Muscle layer of colon (tissue), 2 donors: ENCODE measurements at regions not wholly inside any gene's neighbourhood (a gene's known extent, or its start where the extent isn't known, plus 50 kb on each side); places are given as distances from the start of the nearest gene placed in this dataset.
A peak's percentile ranks its signal among the peaks of the same experiment; 100 is the strongest.
"Not testable (repeated sequence)": the region's sequence is repeated elsewhere in the genome, so short reads cannot be mapped to it uniquely, and the experiment has no call there.

Experiments
- H3K27ac ChIP-seq: one replicate; pipeline ENCODE4 v1.7.0; 2013; ENCODE audit warnings: low read depth, mild to moderate bottlenecking, low read length, moderate library complexity
- H3K27me3 ChIP-seq, 2 donors: one replicate each; pipeline ENCODE4 v1.7.0; 2013; ENCODE audit warnings: low read length in 2 of 2, mild to moderate bottlenecking in 2 of 2; ENCODE audit not compliant: insufficient read depth in 2 of 2, control insufficient read depth in 1 of 2
- H3K36me3 ChIP-seq: one replicate; pipeline ENCODE4 v1.7.0; 2013; ENCODE audit warnings: mild to moderate bottlenecking, low read length; ENCODE audit not compliant: insufficient read depth
- H3K4me1 ChIP-seq: one replicate; pipeline ENCODE4 v1.7.0; 2013; ENCODE audit warnings: mild to moderate bottlenecking, low read length; ENCODE audit not compliant: insufficient read depth
- H3K4me3 ChIP-seq, 2 donors: one replicate each; pipeline ENCODE4 v1.7.0; 2013; ENCODE audit warnings: low read length in 2 of 2, low read depth in 1 of 2, mild to moderate bottlenecking in 1 of 2, moderate library complexity in 1 of 2
- H3K9ac ChIP-seq: one replicate; pipeline ENCODE4 v1.7.0; 2013; ENCODE audit warnings: low read length
- H3K9me3 ChIP-seq: one replicate; pipeline ENCODE4 v1.7.0; 2013; ENCODE audit warnings: mild to moderate bottlenecking, low read length
- donor health status: abdominal sarcoma.
- donor health status: Adenocarcinoma of cecum.

GRCh38 chr7:53151496-53151895 is 116.1 kb downstream of the POM121L12 start:
- Histone ChIP-seq H3K27ac (no peak overlapping the region), H3K9ac (no peak overlapping the region), H3K4me3 (no peak overlapping the region), H3K36me3 (no peaks in the 10 kb centered on the region), H3K4me1 (no peaks in the 10 kb centered on the region), H3K9me3 (no peaks in the 10 kb centered on the region), H3K27me3 (no peaks in the 10 kb centered on the region)

- not testable (repeated sequence) for H3K27ac ChIP-seq, H3K27me3 ChIP-seq, H3K4me1 ChIP-seq, H3K36me3 ChIP-seq, H3K9me3 ChIP-seq, H3K9ac ChIP-seq, H3K4me3 ChIP-seq
Observed at GRCh38 chr7:53187184-53187583, 151.8 kb downstream of the POM121L12 start.

GRCh38 chr7:53191191-53191695 is 155.8 kb downstream of the POM121L12 start:
- Histone ChIP-seq H3K4me1 (peaks cover 4% of the 10 kb centered on the region), H3K9me3 (no peaks in the 10 kb centered on the region), H3K27me3 (no peaks in the 10 kb centered on the region), H3K4me3 (no peak overlapping the region), H3K36me3 (no peaks in the 10 kb centered on the region), H3K27ac (no peak overlapping the region), H3K9ac (no peak overlapping the region)

DNA sequence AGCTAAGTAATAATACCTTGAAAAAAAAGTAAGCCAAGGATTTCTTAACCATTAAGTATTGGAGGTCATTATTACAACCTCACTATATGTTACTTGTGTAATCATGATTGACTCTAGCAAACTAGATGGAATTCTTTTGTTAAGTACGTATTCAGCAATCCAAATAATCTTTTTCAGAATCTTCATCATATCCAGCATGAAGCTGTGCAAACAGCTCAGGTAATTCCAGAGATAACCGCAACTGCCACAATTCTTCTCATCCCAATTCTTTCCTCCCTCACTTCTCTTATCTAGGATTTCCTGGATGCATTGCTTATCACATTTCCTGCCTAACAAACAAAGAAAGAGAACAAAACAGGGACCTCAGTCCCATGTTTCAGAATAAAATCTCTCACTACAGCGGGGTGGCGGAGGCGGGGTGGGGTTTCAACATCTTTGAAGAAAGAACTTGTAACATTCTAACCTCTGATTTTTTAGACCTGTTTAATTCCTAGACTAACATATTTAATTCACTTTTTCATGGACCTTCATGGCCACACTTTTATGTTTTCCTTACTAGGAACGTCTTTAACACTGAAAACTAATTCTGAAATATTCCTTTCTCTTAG is 156.5 kb downstream of the POM121L12 start:
- Histone ChIP-seq H3K27ac (no peak overlapping the region), H3K9ac (no peak overlapping the region), H3K36me3 (no peaks in the 10 kb centered on the region), H3K4me1 (peaks cover 4% of the 10 kb centered on the region), H3K4me3 (no peak overlapping the region), H3K27me3 (no peaks in the 10 kb centered on the region), H3K9me3 (no peaks in the 10 kb centered on the region)

DNA sequence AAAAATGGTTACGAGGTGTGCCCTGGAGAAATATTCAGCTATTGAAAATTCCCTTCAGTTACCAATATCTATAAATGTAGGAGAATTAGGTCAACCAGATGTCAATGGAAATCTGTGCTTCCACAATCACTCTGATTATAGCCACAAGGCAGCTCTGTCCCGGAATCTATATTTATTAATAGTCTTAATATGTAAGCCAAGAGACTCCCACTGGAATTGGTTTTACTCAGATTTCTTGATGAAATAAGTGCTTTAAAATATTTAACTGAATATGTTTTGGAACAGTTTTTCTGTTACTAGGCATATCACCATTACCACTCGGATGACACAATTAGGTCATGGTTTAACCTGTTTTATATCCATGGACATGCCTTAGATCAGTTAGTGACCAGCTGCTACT is 169.6 kb downstream of the POM121L12 start:
- H3K27ac ChIP-seq: no peak overlapping the region
- no peaks in the 10 kb centered on the region for H3K4me1 ChIP-seq
- no peaks in the 10 kb centered on the region for H3K27me3 ChIP-seq
- no peaks in the 10 kb centered on the region for H3K36me3 ChIP-seq
- no peak overlapping the region for H3K4me3 ChIP-seq
- H3K9ac ChIP-seq: no peak overlapping the region
- peaks cover 2% of the 10 kb centered on the region for H3K9me3 ChIP-seq

- Histone ChIP-seq H3K36me3 (no peaks in the 10 kb centered on the region), H3K4me1 (no peaks in the 10 kb centered on the region), H3K27ac (no peak overlapping the region), H3K4me3 (no peak overlapping the region), H3K27me3 (no peaks in the 10 kb centered on the region), H3K9ac (no peak overlapping the region), H3K9me3 (peaks cover 2% of the 10 kb centered on the region)
Observed at GRCh38 chr7:53209129-53209528, 173.7 kb downstream of the POM121L12 start.

GRCh38 chr7:53214463-53214862 is 179.0 kb downstream of the POM121L12 start:
- no peak overlapping the region for H3K4me3 ChIP-seq
- H3K9ac ChIP-seq: no peak overlapping the region
- no peaks in the 10 kb centered on the region for H3K36me3 ChIP-seq
- H3K4me1 ChIP-seq: no peaks in the 10 kb centered on the region
- H3K27ac ChIP-seq: no peak overlapping the region
- H3K9me3 ChIP-seq: no peaks in the 10 kb centered on the region
- H3K27me3 ChIP-seq: no peaks in the 10 kb centered on the region

GRCh38 chr7:53218730-53219504 is 183.5 kb downstream of the POM121L12 start:
- Histone ChIP-seq H3K36me3 (no peaks in the 10 kb centered on the region), H3K9ac (peak overlapping the region; percentile 8), H3K4me1 (peaks cover 5% of the 10 kb centered on the region), H3K9me3 (no peaks in the 10 kb centered on the region), H3K27me3 (no peaks in the 10 kb centered on the region), H3K4me3 (peak overlapping the region; percentile 49 to 69), H3K27ac (peak overlapping the region; percentile 16)

- no peak overlapping the region for H3K4me3 ChIP-seq
- no peaks in the 10 kb centered on the region for H3K36me3 ChIP-seq
- H3K9ac ChIP-seq: no peak overlapping the region
- H3K27ac ChIP-seq: no peak overlapping the region
- H3K27me3 ChIP-seq: no peaks in the 10 kb centered on the region
- H3K4me1 ChIP-seq: no peaks in the 10 kb centered on the region
- H3K9me3 ChIP-seq: no peaks in the 10 kb centered on the region
Observed at GRCh38 chr7:53229202-53229601, 193.8 kb downstream of the POM121L12 start.

GRCh38 chr7:53237344-53237913 is 202.0 kb downstream of the POM121L12 start:
- no peak overlapping the region for H3K27ac ChIP-seq
- H3K4me3 ChIP-seq: no peak overlapping the region
- no peaks in the 10 kb centered on the region for H3K27me3 ChIP-seq
- no peaks in the 10 kb centered on the region for H3K36me3 ChIP-seq
- no peaks in the 10 kb centered on the region for H3K9me3 ChIP-seq
- no peak overlapping the region for H3K9ac ChIP-seq
- H3K4me1 ChIP-seq: peaks cover 5% of the 10 kb centered on the region

DNA sequence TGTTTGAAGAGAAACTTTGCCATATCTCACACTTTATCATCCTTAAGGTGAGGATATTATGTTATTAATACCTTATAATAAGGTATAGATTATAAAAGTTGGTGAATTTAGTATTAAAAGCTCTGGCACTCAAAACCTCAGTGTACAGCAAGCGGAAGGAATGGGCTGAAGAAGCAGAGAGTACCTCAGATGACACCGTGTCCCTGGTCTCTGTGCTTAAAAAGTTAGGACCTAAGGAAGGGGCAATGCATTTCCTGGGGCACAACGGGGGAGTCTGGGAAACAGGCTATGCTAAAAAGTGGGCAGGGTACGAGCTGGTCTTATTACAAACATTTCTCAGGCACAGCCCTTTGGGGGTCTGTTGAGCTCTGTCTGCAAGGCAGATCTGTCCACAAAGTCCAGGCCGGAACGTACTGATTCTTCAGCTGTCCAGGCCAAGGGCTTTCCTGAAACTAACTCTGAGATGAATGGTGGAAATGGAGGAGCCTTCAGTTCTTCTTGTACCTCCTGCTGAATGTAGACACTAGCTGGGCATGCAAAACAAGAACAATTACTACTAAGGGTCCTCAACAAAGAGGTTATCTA is 202.7 kb downstream of the POM121L12 start:
- no peak overlapping the region for H3K27ac ChIP-seq
- H3K9me3 ChIP-seq: no peaks in the 10 kb centered on the region
- no peaks in the 10 kb centered on the region for H3K36me3 ChIP-seq
- H3K4me1 ChIP-seq: peaks cover 5% of the 10 kb centered on the region
- H3K27me3 ChIP-seq: no peaks in the 10 kb centered on the region
- no peak overlapping the region for H3K9ac ChIP-seq
- H3K4me3 ChIP-seq: no peak overlapping the region
